Cardiac muscle cell (in vitro differentiated cells and primary cell): ENCODE measurements at regions not wholly inside any gene's neighbourhood (a gene's known extent, or its start where the extent isn't known, plus 50 kb on each side); places are given as distances from the start of the nearest gene placed in this dataset.

Experiments used
- DNase-seq, 2 donors: peaks; one replicate each; pipeline versions ENCODE4 v3.0.0 to v3.0.0-alpha.2; 2010 to 2017; ENCODE audit warnings: low read depth in 1 of 2, low spot score in 1 of 2
- H3K27ac ChIP-seq: fragments of 200-600 bp; sonication (generic); 2 replicates; pipeline ENCODE4 v1.5.1; 2016
- H3K27me3 ChIP-seq: fragments of 200-600 bp; sonication (generic); 2 replicates; pipeline ENCODE4 v1.6.0; 2016; ENCODE audit warnings: control low read depth
- H3K36me3 ChIP-seq: fragments of 200-600 bp; sonication (generic); 2 replicates; pipeline ENCODE4 v1.5.1; 2016; ENCODE audit warnings: control low read depth
- H3K4me1 ChIP-seq: fragments of 200-600 bp; sonication (generic); 2 replicates; pipeline ENCODE4 v1.8.1; 2017; ENCODE audit warnings: low read depth, mild to moderate bottlenecking, mixed run types
- H3K4me3 ChIP-seq: fragments of 200-600 bp; sonication (generic); 2 replicates; pipeline ENCODE4 v1.5.1; 2016; ENCODE audit warnings: mild to moderate bottlenecking
- H3K9me3 ChIP-seq: fragments of 200-600 bp; sonication (generic); 2 replicates; pipeline ENCODE4 v1.5.1; 2017; ENCODE audit warnings: low read depth, mild to moderate bottlenecking, control low read depth
- TF ChIP-seq, protein P1 (sequence below): IDR thresholded peaks from 2 replicates; pipeline ENCODE4 v1.5.1; 2012; ENCODE audit warnings: low read depth, mild to moderate bottlenecking, low read length

DNA sequence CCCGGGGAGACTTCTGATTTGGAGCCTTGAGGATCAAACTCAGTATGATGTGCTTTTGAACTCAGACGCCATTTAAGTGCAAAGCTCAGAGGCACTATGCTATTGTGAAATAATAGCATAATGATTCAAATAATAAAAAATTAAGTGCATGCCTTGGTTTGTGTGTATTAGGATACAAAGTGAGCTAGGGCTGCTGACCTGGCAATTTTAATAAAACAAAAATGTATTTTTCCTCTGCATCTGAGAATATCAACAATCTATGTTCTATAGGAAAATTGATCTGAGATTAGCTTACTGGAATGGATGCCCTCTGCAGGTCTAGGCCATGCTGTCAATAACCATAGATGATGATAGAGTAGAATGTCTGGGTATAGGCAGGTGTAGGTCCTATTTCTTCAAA lies 278.8 kb downstream of the DCDC2C start:
- Histone ChIP-seq H3K27me3 (no peaks in the 10 kb centered on the region), H3K4me3 (no peak overlapping the region), H3K4me1 (no peaks in the 10 kb centered on the region), H3K9me3 (no peaks in the 10 kb centered on the region), H3K36me3 (no peaks in the 10 kb centered on the region), H3K27ac (no peak overlapping the region)
- DNase-seq: no peak
- TF ChIP-seq, protein P1, sequence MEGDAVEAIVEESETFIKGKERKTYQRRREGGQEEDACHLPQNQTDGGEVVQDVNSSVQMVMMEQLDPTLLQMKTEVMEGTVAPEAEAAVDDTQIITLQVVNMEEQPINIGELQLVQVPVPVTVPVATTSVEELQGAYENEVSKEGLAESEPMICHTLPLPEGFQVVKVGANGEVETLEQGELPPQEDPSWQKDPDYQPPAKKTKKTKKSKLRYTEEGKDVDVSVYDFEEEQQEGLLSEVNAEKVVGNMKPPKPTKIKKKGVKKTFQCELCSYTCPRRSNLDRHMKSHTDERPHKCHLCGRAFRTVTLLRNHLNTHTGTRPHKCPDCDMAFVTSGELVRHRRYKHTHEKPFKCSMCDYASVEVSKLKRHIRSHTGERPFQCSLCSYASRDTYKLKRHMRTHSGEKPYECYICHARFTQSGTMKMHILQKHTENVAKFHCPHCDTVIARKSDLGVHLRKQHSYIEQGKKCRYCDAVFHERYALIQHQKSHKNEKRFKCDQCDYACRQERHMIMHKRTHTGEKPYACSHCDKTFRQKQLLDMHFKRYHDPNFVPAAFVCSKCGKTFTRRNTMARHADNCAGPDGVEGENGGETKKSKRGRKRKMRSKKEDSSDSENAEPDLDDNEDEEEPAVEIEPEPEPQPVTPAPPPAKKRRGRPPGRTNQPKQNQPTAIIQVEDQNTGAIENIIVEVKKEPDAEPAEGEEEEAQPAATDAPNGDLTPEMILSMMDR: no peak

DNA sequence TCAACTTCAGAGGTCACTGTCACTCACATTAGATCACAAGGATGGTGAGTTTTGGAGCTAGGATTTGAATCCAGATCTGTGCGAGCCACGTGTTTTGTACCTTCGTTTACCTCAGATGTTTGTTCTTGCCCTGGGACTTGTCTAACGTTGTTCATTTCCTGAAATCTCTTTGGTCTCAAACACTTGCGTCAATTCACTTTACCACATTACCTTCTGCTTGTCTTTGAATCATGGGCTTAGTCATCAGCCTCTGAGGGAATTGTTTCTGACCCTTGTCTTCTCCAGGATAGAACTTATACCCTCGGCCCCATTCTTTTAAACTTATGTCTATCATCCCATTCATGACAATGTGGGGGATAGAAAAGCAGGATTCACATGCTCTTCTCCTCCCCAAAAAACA lies 282.7 kb downstream of the DCDC2C start:
- H3K36me3 ChIP-seq: no peaks in the 10 kb centered on the region
- no peak overlapping the region for H3K4me3 ChIP-seq
- H3K27me3 ChIP-seq: no peaks in the 10 kb centered on the region
- no peak for DNase-seq
- TF ChIP-seq, protein P1: no peak
- H3K9me3 ChIP-seq: no peaks in the 10 kb centered on the region
- no peak overlapping the region for H3K27ac ChIP-seq
- no peaks in the 10 kb centered on the region for H3K4me1 ChIP-seq

DNA sequence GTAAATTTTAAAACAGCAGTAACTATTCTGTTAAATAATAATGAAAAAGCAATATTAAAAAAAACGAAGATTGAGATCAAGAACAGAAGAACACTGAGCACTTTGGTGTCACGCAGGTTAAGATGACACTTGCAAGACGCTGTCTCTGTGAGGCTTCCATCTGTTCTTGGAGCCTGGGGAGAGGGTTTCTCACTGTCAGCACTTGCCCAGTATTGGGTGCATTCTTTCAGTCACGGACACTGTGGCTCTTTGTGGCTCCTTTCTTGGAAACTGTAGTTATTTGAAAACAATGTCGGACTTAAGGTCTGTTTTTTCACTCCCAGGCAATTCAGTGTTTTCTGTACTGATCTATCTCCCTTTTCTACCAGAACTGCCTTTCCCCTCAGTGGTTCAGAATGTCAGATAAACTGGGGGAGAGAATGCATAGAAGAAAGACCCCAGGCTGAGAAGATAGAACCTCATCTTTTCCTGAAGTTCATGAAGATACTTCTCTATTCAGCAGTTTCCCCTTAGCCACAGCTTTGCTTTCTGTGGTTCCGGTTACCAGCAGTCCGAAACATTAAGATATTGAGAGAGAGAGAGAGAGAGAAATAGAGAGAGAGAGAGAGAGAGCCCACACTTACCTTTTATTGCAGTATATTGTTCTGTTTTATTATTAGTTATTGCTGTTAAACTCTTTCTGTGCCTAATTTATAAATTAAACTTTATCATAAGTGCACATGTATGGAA lies 283.3 kb downstream of the DCDC2C start:
- Histone ChIP-seq H3K9me3 (no peaks in the 10 kb centered on the region), H3K4me1 (no peaks in the 10 kb centered on the region), H3K27me3 (no peaks in the 10 kb centered on the region), H3K36me3 (no peaks in the 10 kb centered on the region), H3K4me3 (no peak overlapping the region), H3K27ac (no peak overlapping the region)
- DNase-seq: no peak
- TF ChIP-seq, protein P1: no peak

DNA sequence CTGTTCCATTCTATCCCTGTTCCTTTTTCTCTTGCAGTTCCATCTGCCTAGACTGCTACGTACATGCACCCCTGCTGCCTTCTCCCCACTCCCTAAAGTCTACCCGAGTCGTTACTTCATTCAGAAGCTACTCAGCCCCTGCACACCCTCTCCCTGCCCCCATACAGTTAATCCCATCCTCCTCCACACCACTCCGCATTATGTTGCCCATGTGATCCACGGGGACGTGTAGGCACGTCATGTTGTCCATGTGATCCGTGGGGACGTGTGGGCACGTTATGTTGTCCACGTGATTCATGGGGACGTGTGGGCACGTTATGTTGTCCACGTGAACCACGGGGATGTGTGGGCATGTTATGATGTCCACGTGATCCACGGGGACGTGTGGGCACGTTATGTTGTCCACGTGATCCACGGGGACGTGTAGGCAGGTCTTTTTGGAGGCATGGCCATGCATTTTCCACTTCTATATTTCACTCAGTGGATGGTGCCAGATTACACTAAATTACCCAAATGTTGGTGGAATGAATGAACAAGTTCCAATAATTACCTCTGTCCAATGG lies 299.5 kb downstream of the DCDC2C start:
- Histone ChIP-seq H3K27ac (no peak overlapping the region), H3K4me1 (no peaks in the 10 kb centered on the region), H3K27me3 (no peaks in the 10 kb centered on the region), H3K9me3 (no peaks in the 10 kb centered on the region), H3K36me3 (no peaks in the 10 kb centered on the region), H3K4me3 (no peak overlapping the region)
- no peak for DNase-seq
- TF ChIP-seq, protein P1: no peak

DNA sequence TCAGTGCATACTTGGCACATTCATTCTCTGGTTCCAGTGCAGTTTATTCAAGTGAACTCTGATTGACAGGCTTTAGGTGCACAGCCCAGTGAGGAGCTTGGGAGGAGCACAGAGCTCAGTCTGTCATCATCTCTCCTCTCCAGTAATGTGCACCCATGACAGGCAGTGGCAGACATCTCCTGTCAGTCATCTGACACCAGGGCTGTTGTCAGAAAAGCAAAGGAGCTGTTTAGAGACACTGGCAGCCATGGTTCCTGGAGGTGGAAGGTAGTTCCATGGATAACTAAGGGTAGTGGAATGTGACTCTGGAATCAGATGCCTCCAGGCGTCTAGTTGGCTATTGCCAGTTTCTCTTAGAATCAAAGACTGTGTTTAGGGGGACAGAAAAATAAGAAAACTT lies 308.8 kb downstream of the DCDC2C start:
- Histone ChIP-seq H3K27ac (no peak overlapping the region), H3K36me3 (no peaks in the 10 kb centered on the region), H3K4me1 (no peaks in the 10 kb centered on the region), H3K27me3 (no peaks in the 10 kb centered on the region), H3K9me3 (no peaks in the 10 kb centered on the region), H3K4me3 (no peak overlapping the region)
- TF ChIP-seq, protein P1: no peak
- DNase-seq: no peak
